H1 (cell line): ENCODE measurements at regions not wholly inside any gene's neighbourhood (a gene's known extent, or its start where the extent isn't known, plus 50 kb on each side); places are given as distances from the start of the nearest gene placed in this dataset.

Source experiments
- CTCF ChIA-PET: fragments of 300-600 bp; sonication (Branson Sonifier 250); formaldehyde crosslinking; loops from one replicate; lab custom pipeline; 2021; ENCODE audit not compliant: partially characterized antibody; lab: Charles Lee
- POLR2A ChIA-PET: fragments of 300-600 bp; sonication (Branson Sonifier 250); formaldehyde crosslinking; loops from one replicate; lab custom pipeline; 2021; ENCODE audit warnings: inconsistent platforms; ENCODE audit not compliant: partially characterized antibody; lab: Charles Lee
- DNase-seq, 2 experiments: peaks; one replicate each; pipeline versions ENCODE4 v3.0.0 to v3.0.0-alpha.2; 2010 to 2022; ENCODE audit warnings: low spot score in 2 of 2, low read depth in 1 of 2, mixed read lengths in 1 of 2
- FAIRE-seq: peaks from 2 replicates; lab custom pipeline; 2011; peaks lifted over from hg19 to GRCh38; lab: Jason Lieb, UNC
- H2AFZ ChIP-seq: 2 replicates; pipeline ENCODE4 v1.8.1; 2012; ENCODE audit warnings: low read length, inconsistent platforms
- H2AK5ac ChIP-seq: 2 replicates; pipeline ENCODE4 v1.6.1; 2013; ENCODE audit warnings: low read depth, low read length
- H2BK120ac ChIP-seq: replicated peaks from 2 replicates; pipeline ENCODE3; 2013; ENCODE audit warnings: low read depth, low read length, inconsistent platforms
- H2BK12ac ChIP-seq: 2 replicates; pipeline ENCODE4 v1.6.1; 2013; ENCODE audit warnings: low read depth, low read length
- H2BK15ac ChIP-seq: 2 replicates; pipeline ENCODE4 v1.6.1; 2013; ENCODE audit warnings: low read length
- H2BK20ac ChIP-seq: 2 replicates; pipeline ENCODE4 v1.6.1; 2013; ENCODE audit warnings: low read length
- H2BK5ac ChIP-seq: 2 replicates; pipeline ENCODE4 v1.6.1; 2013; ENCODE audit warnings: low read depth, low read length
- H3K14ac ChIP-seq: 2 replicates; pipeline ENCODE4 v1.6.1; 2013; ENCODE audit warnings: inconsistent platforms; ENCODE audit not compliant: insufficient read length
- H3K18ac ChIP-seq: 2 replicates; pipeline ENCODE4 v1.6.1; 2013; ENCODE audit warnings: low read length; ENCODE audit errors: extremely low read depth
- H3K23ac ChIP-seq: 2 replicates; pipeline ENCODE4 v1.6.1; 2013; ENCODE audit warnings: inconsistent platforms; ENCODE audit not compliant: insufficient read length
- H3K23me2 ChIP-seq: 2 replicates; pipeline ENCODE4 v1.6.1; 2013; ENCODE audit warnings: low read depth, low read length
- H3K27ac ChIP-seq: 2 replicates; pipeline ENCODE4 v1.6.1; 2011; ENCODE audit warnings: low read depth, low read length, inconsistent platforms
- H3K27me3 ChIP-seq, 4 experiments: replicated peaks in 1 of 4; 1 replicate in 1 of 4; 2 replicates in 3 of 4; pipeline versions ENCODE4 v1.6.1 to v1.8.1; 2011 to 2013; ENCODE audit warnings: low read length in 3 of 4, mild to moderate bottlenecking in 3 of 4, inconsistent platforms in 2 of 4, mixed read lengths in 2 of 4, moderate library complexity in 1 of 4; ENCODE audit not compliant: control insufficient read depth in 3 of 4, insufficient read depth in 3 of 4; ENCODE audit errors: extremely low read depth in 1 of 4
- H3K36me3 ChIP-seq, 4 experiments: 2 replicates each; pipeline versions ENCODE4 v1.6.1 to v1.8.1; 2011 to 2013; ENCODE audit warnings: mild to moderate bottlenecking in 4 of 4, low read length in 3 of 4, moderate library complexity in 2 of 4, control low read depth in 1 of 4, inconsistent platforms in 1 of 4; ENCODE audit not compliant: insufficient read depth in 4 of 4, control insufficient read depth in 2 of 4
- H3K4ac ChIP-seq: replicated peaks from 2 replicates; pipeline ENCODE3; 2013; ENCODE audit warnings: low read length, low read depth, mixed read lengths, inconsistent platforms; ENCODE audit not compliant: insufficient read length
- H3K4me1 ChIP-seq, 4 experiments: replicated peaks in 1 of 4; 1 replicate in 1 of 4; 2 replicates in 3 of 4; pipeline versions ENCODE4 v1.6.1 to v1.8.1; 2011 to 2013; ENCODE audit warnings: low read length in 3 of 4, inconsistent platforms in 2 of 4, mixed read lengths in 1 of 4; ENCODE audit not compliant: insufficient read depth in 4 of 4, control insufficient read depth in 3 of 4
- H3K4me2 ChIP-seq, 2 experiments: 2 replicates each; pipeline versions ENCODE4 v1.6.1 to v1.8.1; 2011 to 2013; ENCODE audit warnings: low read depth in 2 of 2, low read length in 2 of 2, control low read depth in 1 of 2, inconsistent platforms in 1 of 2, mild to moderate bottlenecking in 1 of 2; ENCODE audit not compliant: insufficient read depth in 1 of 2
- H3K4me3 ChIP-seq, 4 experiments: fragments of 200-600, 300-600 bp in 1 of 4; sonication (generic), shearing (Covaris generic), sonication (Bioruptor Twin) in 1 of 4; 2 replicates each; pipeline versions ENCODE4 v1.5.1 to v1.8.1; 2011 to 2016; ENCODE audit warnings: low read length in 4 of 4, low read depth in 3 of 4, control low read depth in 2 of 4, inconsistent platforms in 2 of 4, mild to moderate bottlenecking in 2 of 4, mixed read lengths in 1 of 4, moderate library complexity in 1 of 4; ENCODE audit not compliant: insufficient read depth in 2 of 4; ENCODE audit errors: extremely low read depth in 1 of 4
- H3K56ac ChIP-seq: replicated peaks from 2 replicates; pipeline ENCODE3; 2013; ENCODE audit warnings: low read depth, mild to moderate bottlenecking, mixed read lengths, low read length, inconsistent platforms; ENCODE audit not compliant: insufficient read length
- H3K79me1 ChIP-seq: 2 replicates; pipeline ENCODE4 v1.6.1; 2013; ENCODE audit warnings: low read depth, low read length, control low read depth
- H3K79me2 ChIP-seq, 2 experiments: 2 replicates each; pipeline versions ENCODE4 v1.6.1 to v1.8.1; 2012 to 2013; ENCODE audit warnings: low read length in 2 of 2, mild to moderate bottlenecking in 2 of 2, inconsistent platforms in 1 of 2; ENCODE audit not compliant: insufficient read depth in 2 of 2, control insufficient read depth in 1 of 2
- H3K9ac ChIP-seq, 4 experiments: replicated peaks in 1 of 4; 1 replicate in 1 of 4; 2 replicates in 3 of 4; pipeline versions ENCODE4 v1.6.1 to v1.8.1; 2011 to 2013; ENCODE audit warnings: low read depth in 3 of 4, low read length in 3 of 4, control low read depth in 2 of 4, mild to moderate bottlenecking in 2 of 4, moderate library complexity in 2 of 4, inconsistent platforms in 1 of 4; ENCODE audit errors: extremely low read depth in 1 of 4
- H3K9me3 ChIP-seq, 2 experiments: 2 replicates each; pipeline versions ENCODE4 v1.6.1 to v1.8.1; 2012 to 2013; ENCODE audit warnings: mild to moderate bottlenecking in 2 of 2, moderate library complexity in 2 of 2, control low read depth in 1 of 2, inconsistent platforms in 1 of 2, low read depth in 1 of 2, low read length in 1 of 2, mixed read lengths in 1 of 2; ENCODE audit not compliant: insufficient read depth in 2 of 2
- H4K20me1 ChIP-seq, 2 experiments: replicated peaks in 1 of 2; 2 replicates each; pipeline versions ENCODE3 to v1.8.1; 2011 to 2013; ENCODE audit warnings: inconsistent platforms in 2 of 2, low read length in 2 of 2, mild to moderate bottlenecking in 1 of 2; ENCODE audit not compliant: insufficient read depth in 2 of 2, control insufficient read depth in 1 of 2
- H4K5ac ChIP-seq: 2 replicates; pipeline ENCODE4 v1.6.1; 2013; ENCODE audit warnings: low read length, low read depth, mixed read lengths, inconsistent platforms; ENCODE audit not compliant: insufficient read length
- H4K8ac ChIP-seq: 2 replicates; pipeline ENCODE4 v1.8.0; 2013; ENCODE audit warnings: mild to moderate bottlenecking, moderate library complexity, low read length, inconsistent platforms; ENCODE audit not compliant: insufficient read depth; ENCODE audit errors: extremely low read depth
- H4K91ac ChIP-seq: replicated peaks from 2 replicates; pipeline ENCODE3; 2013; ENCODE audit warnings: low read length, mixed read lengths, inconsistent platforms; ENCODE audit not compliant: insufficient read length
- HDAC6 ChIP-seq: IDR thresholded peaks from one replicate; pipeline ENCODE4 v1.7.1; 2012; ENCODE audit warnings: low read depth, mild to moderate bottlenecking, inconsistent platforms, low read length, moderate library complexity
- RNF2 ChIP-seq: fragments of 200-900, 300-1000 bp; sonication (generic); IDR thresholded peaks from 2 replicates; pipeline ENCODE4 v1.7.1; 2016; ENCODE audit warnings: borderline replicate concordance, low read depth, mild to moderate bottlenecking, antibody characterized with exemption, low read length; ENCODE audit not compliant: poor library complexity, severe bottlenecking; ENCODE audit errors: missing control alignments
- SIRT6 ChIP-seq: IDR thresholded peaks from one replicate; pipeline ENCODE4 v1.7.1; 2012; ENCODE audit warnings: low read length, inconsistent platforms
- SRF ChIP-seq: IDR thresholded peaks from 2 replicates; pipeline ENCODE4 v1.6.1; 2011; ENCODE audit warnings: mild to moderate bottlenecking, low read depth, low read length, moderate library complexity
- TBP ChIP-seq: IDR thresholded peaks from 2 replicates; pipeline ENCODE4 v1.6.1; 2011; ENCODE audit warnings: low read depth, low read length, improper control_type of control experiment
- WGBS, 2 experiments: shearing (Covaris generic) in 1 of 2; methylation state at CpG; one replicate each; pipeline versions ENCODE4 v1.1.6 to v1.1.7; 2013 to 2015; ENCODE audit warnings: low lambda C conversion rate in 2 of 2, mixed read lengths in 2 of 2, inconsistent platforms in 1 of 2, low coverage in 1 of 2, missing lambda C conversion rate in 1 of 2; ENCODE audit not compliant: insufficient replicate concordance in 2 of 2, insufficient coverage in 1 of 2, insufficient read length in 1 of 2; ENCODE audit errors: extremely low coverage in 1 of 2, missing lambda C conversion rate in 1 of 2; 5-methylcytosine and 5-hydroxymethylcytosine counted together

GRCh38 chrX:33840176-33840575 lies 291.9 kb downstream of the FAM47A start:
- Histone ChIP-seq H2AK5ac (no peak overlapping the region), H3K79me2 (no peaks in the 10 kb centered on the region), H4K20me1 (no peaks in the 10 kb centered on the region), H3K14ac (no peak overlapping the region), H4K8ac (no peak overlapping the region), H3K36me3 (no peaks in the 10 kb centered on the region), H3K4me3 (no peak overlapping the region), H3K23ac (no peak overlapping the region), H2BK15ac (no peak overlapping the region), H4K91ac (no peak overlapping the region), H2BK12ac (no peak overlapping the region), H2BK5ac (no peak overlapping the region), H3K4me2 (no peak overlapping the region), H3K56ac (no peak overlapping the region), H3K9ac (no peak overlapping the region), H3K27ac (no peak overlapping the region), H3K18ac (no peak overlapping the region), H3K4me1 (no peaks in the 10 kb centered on the region), H3K9me3 (no peaks in the 10 kb centered on the region), H3K27me3 (no peaks in the 10 kb centered on the region), H2BK120ac (no peak overlapping the region), H4K5ac (no peak overlapping the region), H2BK20ac (no peak overlapping the region), H2AFZ (no peak overlapping the region), H3K79me1 (no peaks in the 10 kb centered on the region), H3K23me2 (no peaks in the 10 kb centered on the region), H3K4ac (no peak overlapping the region)
- ChIA-PET POLR2A (no interaction called here), CTCF (no interaction called here)
- TF ChIP-seq RNF2 = no peak
- no peak for TF ChIP-seq HDAC6
- TF ChIP-seq TBP = no peak
- TF ChIP-seq SIRT6 = no peak
- TF ChIP-seq SRF = no peak
- DNase-seq (no peak), FAIRE-seq (peak; percentile 32)
- 100% methylated on average over 1 of the region's 1 CpG; no CpG with 5 or more reads in 1 of the 2 experiments for WGBS, 2 experiments
